SKM-1 treated with dmso at 0.1 percent for 144 hours (cell line): ENCODE measurements at regions not wholly inside any gene's neighbourhood (a gene's known extent, or its start where the extent isn't known, plus 50 kb on each side); places are given as distances from the start of the nearest gene placed in this dataset.

Experiments
- DNase-seq: peaks from one replicate; lab custom pipeline; 2025; ENCODE audit not compliant: unreplicated experiment; lab: John Stamatoyannopoulos, UW

GRCh38 chr7:136807598-136807997 lies 60.9 kb upstream of the CHRM2 start:
- no peak for DNase-seq

GRCh38 chr7:136803028-136803427 lies 65.4 kb upstream of the CHRM2 start:
- no peak for DNase-seq

GRCh38 chr7:136783934-136784333 lies 84.5 kb upstream of the CHRM2 start:
- DNase-seq: no peak

GRCh38 chr7:136741941-136742340 lies 126.5 kb upstream of the CHRM2 start:
- DNase-seq: no peak

GRCh38 chr7:136728945-136729344 lies 139.5 kb upstream of the CHRM2 start:
- DNase-seq: no peak

GRCh38 chr7:136726460-136726859 lies 142.0 kb upstream of the CHRM2 start:
- DNase-seq: no peak

- DNase-seq: no peak
Observed at GRCh38 chr7:136717910-136718557, 150.4 kb upstream of the CHRM2 start.

GRCh38 chr7:136714062-136714461 lies 154.4 kb upstream of the CHRM2 start:
- no peak for DNase-seq

- no peak for DNase-seq
Observed at GRCh38 chr7:136710751-136711150, 157.7 kb upstream of the CHRM2 start.

GRCh38 chr7:136709876-136710275 lies 158.6 kb upstream of the CHRM2 start:
- DNase-seq: no peak

GRCh38 chr7:136702913-136703312 lies 165.5 kb upstream of the CHRM2 start:
- no peak for DNase-seq

- DNase-seq: no peak
Observed at GRCh38 chr7:136698977-136699376, 169.5 kb upstream of the CHRM2 start.

- no peak for DNase-seq
Observed at GRCh38 chr7:136698231-136698630, 170.2 kb upstream of the CHRM2 start.

- no peak for DNase-seq
Observed at GRCh38 chr7:136697271-136697670, 171.2 kb upstream of the CHRM2 start.

- no peak for DNase-seq
Observed at GRCh38 chr7:136693166-136694119, 175.0 kb upstream of the CHRM2 start.

GRCh38 chr7:136692221-136692620 lies 176.2 kb upstream of the CHRM2 start:
- DNase-seq: no peak

- no peak for DNase-seq
Observed at GRCh38 chr7:136688601-136689000, 179.9 kb upstream of the CHRM2 start.

GRCh38 chr7:136687693-136688322 lies 180.6 kb upstream of the CHRM2 start:
- DNase-seq: no peak

- no peak for DNase-seq
Observed at GRCh38 chr7:136685501-136686173, 182.8 kb upstream of the CHRM2 start.

GRCh38 chr7:136677471-136678365 lies 190.7 kb upstream of the CHRM2 start:
- DNase-seq: peak; percentile 66
